NT2/D1 (cell line): ENCODE measurements at regions not wholly inside any gene's neighbourhood (a gene's known extent, or its start where the extent isn't known, plus 50 kb on each side); places are given as distances from the start of the nearest gene placed in this dataset.

Experiments used
- DNase-seq: peaks from one replicate; pipeline ENCODE4 v3.0.0-alpha.2; 2011; ENCODE audit warnings: low read depth, low spot score
- H3K27me3 ChIP-seq: 2 replicates; pipeline ENCODE4 v1.6.0; 2011; ENCODE audit warnings: mild to moderate bottlenecking; ENCODE audit not compliant: insufficient read length, insufficient read depth
- H3K36me3 ChIP-seq: 2 replicates; pipeline ENCODE4 v1.6.1; 2011; ENCODE audit warnings: mild to moderate bottlenecking, low read length, mixed read lengths; ENCODE audit not compliant: insufficient read depth, insufficient read length
- H3K4me1 ChIP-seq: 2 replicates; pipeline ENCODE4 v1.5.1; 2011; ENCODE audit not compliant: insufficient read depth, insufficient read length
- H3K4me3 ChIP-seq: 2 replicates; pipeline ENCODE4 v1.5.1; 2011; ENCODE audit warnings: low read depth; ENCODE audit not compliant: insufficient read length
- H3K9ac ChIP-seq: 2 replicates; pipeline ENCODE4 v1.6.0; 2011; ENCODE audit warnings: low read depth; ENCODE audit not compliant: insufficient read length
- H3K9me3 ChIP-seq: 2 replicates; pipeline ENCODE4 v1.5.1; 2011; ENCODE audit warnings: mild to moderate bottlenecking, low read length; ENCODE audit not compliant: insufficient read depth
- SUZ12 ChIP-seq: IDR thresholded peaks from 2 replicates; pipeline ENCODE4 v1.6.1; 2011; ENCODE audit not compliant: insufficient read length, insufficient read depth; ENCODE audit errors: extremely low read depth
- YY1 ChIP-seq: IDR thresholded peaks from 2 replicates; pipeline ENCODE4 v1.6.1; 2011; ENCODE audit not compliant: insufficient read length, insufficient read depth
- ZNF274 ChIP-seq: IDR thresholded peaks from 2 replicates; pipeline ENCODE4 v1.6.1; 2011; ENCODE audit warnings: mild to moderate bottlenecking, low read depth, low read length

DNA sequence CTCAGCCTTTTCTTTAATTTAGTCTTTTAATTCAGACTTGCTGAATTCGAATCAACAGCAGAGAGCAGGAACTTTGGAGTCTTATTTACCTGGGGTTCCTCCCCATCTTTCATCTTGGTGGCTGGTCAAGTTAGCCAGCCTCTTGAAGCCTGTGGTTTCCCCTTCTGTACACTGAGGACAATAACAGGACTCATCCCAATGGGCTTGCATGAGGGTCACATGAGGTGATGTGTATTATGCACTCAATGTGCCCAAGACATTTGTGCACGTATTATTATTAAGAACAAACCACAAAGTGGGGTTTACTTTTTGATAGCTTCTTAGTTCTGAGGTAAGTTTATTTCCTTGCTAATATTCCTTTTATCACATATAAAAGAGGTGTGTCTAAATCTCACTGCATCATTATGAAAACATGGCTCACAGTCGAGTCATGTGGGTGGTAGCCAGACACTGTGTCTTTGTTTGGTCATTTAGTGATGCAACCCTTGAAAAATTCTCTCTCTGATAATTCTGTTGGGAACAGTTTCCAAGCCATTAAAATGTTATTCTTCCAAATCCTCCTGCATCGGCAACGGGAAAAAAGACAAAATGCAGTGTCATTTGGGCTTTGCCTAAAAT, 86.5 kb upstream of the GRB10 start:
- TF ChIP-seq ZNF274 (no peak), SUZ12 (no peak), YY1 (no peak)
- DNase-seq: no peak
- Histone ChIP-seq H3K27me3 (no peaks in the 10 kb centered on the region), H3K9ac (no peak overlapping the region), H3K4me1 (peaks cover 8% of the 10 kb centered on the region), H3K9me3 (no peaks in the 10 kb centered on the region), H3K36me3 (no peaks in the 10 kb centered on the region), H3K4me3 (no peak overlapping the region)

DNA sequence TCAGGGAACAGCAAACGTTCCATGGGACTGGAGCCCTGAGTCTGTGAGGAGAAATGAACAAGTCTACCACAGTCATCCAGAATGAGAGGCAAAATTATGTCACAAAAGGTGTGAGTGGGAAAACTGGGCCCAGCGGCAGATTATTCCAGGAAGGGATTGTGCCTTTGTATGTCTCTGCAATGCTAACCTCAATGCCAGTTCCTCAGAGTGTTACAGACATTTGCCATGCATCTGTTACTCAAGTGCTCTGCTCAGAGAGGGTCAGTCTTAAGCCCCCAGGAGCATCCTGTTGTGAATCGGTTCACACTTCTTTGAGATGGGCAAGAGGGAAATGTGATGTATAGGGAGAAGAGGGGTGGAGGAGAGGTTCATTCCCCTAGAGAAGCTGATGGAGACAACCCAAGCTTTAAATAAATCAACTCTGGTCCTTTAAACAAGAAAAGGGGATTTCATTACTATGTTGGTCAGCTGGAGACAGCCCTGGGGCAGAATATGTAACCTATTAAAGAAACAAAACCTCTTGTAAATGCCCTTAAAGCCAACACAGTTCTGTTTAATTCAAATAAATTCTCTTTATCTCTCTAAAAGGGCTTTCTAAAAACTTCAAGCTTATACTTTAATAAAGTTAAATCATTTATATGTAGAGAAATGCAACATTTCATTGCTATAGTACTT, 85.9 kb upstream of the GRB10 start:
- Histone ChIP-seq H3K9ac (no peak overlapping the region), H3K9me3 (no peaks in the 10 kb centered on the region), H3K36me3 (no peaks in the 10 kb centered on the region), H3K4me3 (no peak overlapping the region), H3K4me1 (peaks cover 8% of the 10 kb centered on the region), H3K27me3 (no peaks in the 10 kb centered on the region)
- TF ChIP-seq ZNF274: no peak
- TF ChIP-seq YY1: no peak
- TF ChIP-seq SUZ12: no peak
- DNase-seq: no peak

DNA sequence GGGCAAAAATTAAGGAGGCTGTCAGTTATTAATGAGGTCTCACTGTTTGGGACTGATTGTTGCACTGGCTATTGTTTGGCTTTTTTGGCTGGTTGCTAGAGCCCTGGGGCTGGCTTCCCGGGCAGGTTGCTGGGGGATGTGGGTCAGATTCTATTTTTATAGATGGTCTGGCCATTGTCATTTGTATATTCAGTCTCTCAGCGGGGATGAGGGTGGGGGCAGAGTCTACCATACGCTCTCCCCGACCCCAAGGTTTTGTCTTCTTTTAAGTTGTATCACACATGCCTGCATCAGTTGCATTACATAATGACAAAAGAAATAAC, 84.3 kb upstream of the GRB10 start:
- Histone ChIP-seq H3K4me1 (no peaks in the 10 kb centered on the region), H3K9me3 (no peaks in the 10 kb centered on the region), H3K4me3 (no peak overlapping the region), H3K9ac (no peak overlapping the region), H3K27me3 (no peaks in the 10 kb centered on the region), H3K36me3 (no peaks in the 10 kb centered on the region)
- no peak for DNase-seq
- TF ChIP-seq ZNF274 (no peak), SUZ12 (no peak)

DNA sequence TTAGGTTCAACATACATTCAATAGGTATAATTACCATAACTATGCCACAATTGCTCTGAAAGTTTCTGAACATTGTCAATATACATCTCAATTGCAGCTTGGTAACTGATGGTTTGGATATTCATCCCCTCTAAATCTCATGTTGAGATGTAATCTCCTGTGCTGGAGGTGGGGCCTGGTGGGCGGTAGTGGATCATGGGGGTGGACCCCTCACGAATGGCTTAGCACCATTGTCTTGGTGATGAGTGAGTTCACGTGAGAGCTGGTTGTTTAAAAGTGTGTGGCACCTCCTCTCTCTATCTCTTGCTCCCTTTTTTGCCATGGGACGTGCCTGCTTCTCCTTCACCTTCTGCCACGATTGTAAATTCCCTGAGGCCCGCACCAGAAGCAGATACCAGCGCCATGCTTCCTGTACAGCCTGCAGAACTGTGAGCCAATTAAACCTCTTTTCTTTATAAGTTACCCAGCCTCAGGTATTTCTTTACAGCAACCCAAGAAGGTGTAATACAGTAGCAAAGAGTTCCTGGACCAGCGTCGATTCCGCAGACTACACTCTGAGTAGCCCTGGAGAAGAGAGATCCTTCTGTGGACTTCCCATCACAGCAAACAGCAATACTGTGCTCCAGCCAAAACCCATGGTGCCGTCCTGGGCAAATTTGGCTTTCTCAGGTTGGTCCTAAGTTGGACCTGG, 83.8 kb upstream of the GRB10 start:
- DNase-seq: peak; percentile 30
- Histone ChIP-seq H3K36me3 (no peaks in the 10 kb centered on the region), H3K9me3 (no peaks in the 10 kb centered on the region), H3K27me3 (no peaks in the 10 kb centered on the region), H3K9ac (no peak overlapping the region), H3K4me1 (no peaks in the 10 kb centered on the region), H3K4me3 (no peak overlapping the region)
- TF ChIP-seq ZNF274 (no peak), YY1 (no peak), SUZ12 (no peak)

DNA sequence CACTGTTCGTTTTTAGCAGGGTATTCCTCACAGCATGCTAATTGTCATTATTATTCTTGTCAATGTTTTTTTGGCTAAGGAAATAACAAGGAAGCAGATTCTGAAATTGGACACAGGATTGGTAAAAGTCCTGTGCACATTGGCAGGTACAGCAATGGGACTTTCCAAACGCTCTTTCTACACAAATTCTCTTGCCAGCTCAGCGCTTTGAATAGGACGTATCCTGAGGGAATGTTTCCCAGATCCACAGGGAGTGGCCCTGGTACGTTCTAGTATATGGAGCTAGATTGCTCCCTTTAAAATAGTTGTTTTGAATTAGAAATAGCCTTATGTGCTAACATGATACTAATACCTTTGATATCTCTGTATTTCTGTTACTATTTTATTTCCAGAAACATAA, 82.8 kb upstream of the GRB10 start:
- no peak for TF ChIP-seq ZNF274
- TF ChIP-seq YY1: no peak
- no peak for TF ChIP-seq SUZ12
- no peak for DNase-seq
- Histone ChIP-seq H3K4me3 (no peak overlapping the region), H3K9me3 (no peaks in the 10 kb centered on the region), H3K9ac (no peak overlapping the region), H3K4me1 (no peaks in the 10 kb centered on the region), H3K27me3 (no peaks in the 10 kb centered on the region), H3K36me3 (no peaks in the 10 kb centered on the region)

DNA sequence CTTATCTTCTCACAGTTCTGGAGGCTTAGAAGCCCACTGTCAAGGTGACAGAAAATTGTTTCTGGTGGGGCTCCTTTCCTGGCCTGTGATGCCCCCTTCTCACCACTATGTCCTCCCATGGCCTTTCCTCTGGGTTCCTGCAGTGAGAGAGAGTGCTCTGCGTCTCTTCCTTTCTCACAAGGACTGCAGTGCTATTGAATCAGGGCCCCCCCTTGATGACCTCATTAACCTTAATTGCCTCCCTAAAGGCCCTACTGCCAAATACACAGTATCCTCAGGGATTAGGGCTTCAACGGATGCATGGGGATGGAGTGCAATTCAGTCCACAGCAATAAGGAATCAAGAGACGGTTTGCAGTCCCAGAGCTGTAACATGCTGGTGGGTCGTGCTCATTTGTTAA, 82.0 kb upstream of the GRB10 start:
- Histone ChIP-seq H3K4me1 (no peaks in the 10 kb centered on the region), H3K27me3 (no peaks in the 10 kb centered on the region), H3K9me3 (no peaks in the 10 kb centered on the region), H3K9ac (no peak overlapping the region), H3K4me3 (no peak overlapping the region), H3K36me3 (no peaks in the 10 kb centered on the region)
- TF ChIP-seq YY1: no peak
- no peak for TF ChIP-seq SUZ12
- no peak for TF ChIP-seq ZNF274
- no peak for DNase-seq

DNA sequence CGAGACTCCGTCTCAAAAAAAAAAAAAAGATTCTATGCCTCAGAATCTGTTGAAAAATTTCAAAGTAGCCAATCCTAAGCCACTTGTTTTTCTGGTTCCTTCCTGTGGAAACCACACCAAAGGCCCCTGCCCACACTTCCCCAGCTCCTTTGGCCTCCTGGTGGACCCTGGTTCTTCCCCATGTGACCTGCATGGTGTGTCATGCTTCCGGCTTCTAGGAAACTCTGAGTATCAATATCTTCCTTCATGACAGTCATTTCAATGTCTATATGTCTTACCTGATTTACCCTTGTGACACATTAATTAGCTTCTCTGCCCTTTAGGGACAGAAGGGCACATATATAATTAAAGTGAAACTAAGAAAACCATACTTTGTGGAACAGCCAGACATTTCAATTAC, 80.4 kb upstream of the GRB10 start:
- H3K36me3 ChIP-seq: no peaks in the 10 kb centered on the region
- H3K4me3 ChIP-seq: no peak overlapping the region
- no peak for DNase-seq
- no peak for TF ChIP-seq YY1
- TF ChIP-seq SUZ12: no peak
- TF ChIP-seq ZNF274: no peak
- no peaks in the 10 kb centered on the region for H3K9me3 ChIP-seq
- no peak overlapping the region for H3K9ac ChIP-seq
- H3K4me1 ChIP-seq: no peaks in the 10 kb centered on the region
- H3K27me3 ChIP-seq: no peaks in the 10 kb centered on the region
